NB4 (cell line): ENCODE measurements at regions not wholly inside any gene's neighbourhood (a gene's known extent, or its start where the extent isn't known, plus 50 kb on each side); places are given as distances from the start of the nearest gene placed in this dataset.

Experiments used
- CTCF ChIP-seq: IDR thresholded peaks from one replicate; pipeline ENCODE4 v1.5.1; 2012; ENCODE audit warnings: low read depth, low read length
- POLR2A ChIP-seq: IDR thresholded peaks from 2 replicates; pipeline ENCODE4 v1.6.1; 2011; ENCODE audit warnings: mild to moderate bottlenecking; ENCODE audit not compliant: insufficient read length; ENCODE audit errors: extremely low read depth

- no peak for TF ChIP-seq CTCF
- TF ChIP-seq POLR2A: no peak
Measured at GRCh38 chr1:5567839-5568238, 424.4 kb downstream of the NPHP4 start.
